Kidney glomerular epithelial cell (primary cell): ENCODE measurements at regions not wholly inside any gene's neighbourhood (a gene's known extent, or its start where the extent isn't known, plus 50 kb on each side); places are given as distances from the start of the nearest gene placed in this dataset.
"Not testable (repeated sequence)": the region's sequence is repeated elsewhere in the genome, so short reads cannot be mapped to it uniquely, and the experiment has no call there.

ENCODE experiments used
- DNase-seq: peaks from one replicate; lab custom pipeline; 2025; lab: John Stamatoyannopoulos, UW

- not testable (repeated sequence) for DNase-seq
Observed at GRCh38 chr18:60013148-60013547, 113.4 kb downstream of the PMAIP1 start.

DNA sequence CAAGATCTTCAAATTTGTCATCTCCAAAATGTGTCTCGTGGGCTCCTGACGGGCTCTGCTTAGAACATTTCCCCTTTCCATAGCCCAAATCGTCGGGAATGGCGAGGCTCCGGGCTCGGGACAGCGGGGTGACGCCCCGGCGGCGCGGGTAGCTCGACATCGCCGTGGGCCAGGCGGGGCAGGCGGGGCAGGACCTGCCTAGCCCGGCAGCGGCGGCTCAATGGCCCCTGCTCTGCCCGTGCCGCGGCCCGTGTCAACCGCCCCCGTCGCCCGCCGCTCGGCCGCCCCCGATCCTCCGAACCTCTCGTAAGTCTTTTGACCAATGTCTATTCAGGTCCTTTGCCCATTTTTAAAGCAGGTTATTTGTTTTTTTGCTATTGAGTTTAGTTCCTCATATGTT, 111.2 kb downstream of the PMAIP1 start:
- no peak for DNase-seq

DNA sequence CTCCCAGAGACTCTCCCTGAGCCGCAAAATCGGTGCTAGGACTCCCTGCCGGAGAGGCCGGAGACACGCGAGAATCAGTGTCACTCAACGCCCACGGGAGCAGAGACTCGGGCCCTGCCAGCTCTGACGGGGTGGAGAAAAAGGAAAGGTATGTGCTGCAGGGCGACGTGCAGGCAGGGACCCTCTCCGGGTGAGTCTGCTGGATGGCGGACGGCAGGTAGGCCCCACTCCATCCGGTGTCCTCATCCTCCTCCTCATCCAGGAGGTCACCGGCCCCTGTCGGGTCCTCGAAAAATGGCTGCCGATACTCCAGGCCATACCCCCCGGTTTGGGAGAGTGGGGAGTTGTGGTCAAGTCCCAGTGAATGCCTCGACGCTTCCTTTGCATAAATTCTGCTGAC, 110.7 kb downstream of the PMAIP1 start:
- DNase-seq, result no peak

DNA sequence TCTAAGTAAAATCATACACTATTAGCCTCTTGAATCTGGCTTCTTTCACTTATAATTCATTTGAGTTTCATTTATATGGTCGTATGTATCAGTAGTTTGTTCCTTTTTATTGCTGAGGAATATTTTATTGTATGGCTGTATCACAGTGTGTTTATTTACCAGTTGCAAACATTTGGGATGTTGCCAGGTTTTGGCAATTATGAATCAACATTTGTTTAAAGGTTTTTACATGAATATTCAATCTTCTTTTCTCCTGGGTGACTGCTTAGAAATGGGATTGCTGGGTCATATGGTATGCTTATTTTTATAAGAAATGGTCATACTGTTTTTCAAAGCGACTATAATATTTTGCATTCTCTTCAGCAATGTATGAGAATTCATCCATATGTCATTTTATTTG, 107.9 kb downstream of the PMAIP1 start:
- DNase-seq, result no peak

DNA sequence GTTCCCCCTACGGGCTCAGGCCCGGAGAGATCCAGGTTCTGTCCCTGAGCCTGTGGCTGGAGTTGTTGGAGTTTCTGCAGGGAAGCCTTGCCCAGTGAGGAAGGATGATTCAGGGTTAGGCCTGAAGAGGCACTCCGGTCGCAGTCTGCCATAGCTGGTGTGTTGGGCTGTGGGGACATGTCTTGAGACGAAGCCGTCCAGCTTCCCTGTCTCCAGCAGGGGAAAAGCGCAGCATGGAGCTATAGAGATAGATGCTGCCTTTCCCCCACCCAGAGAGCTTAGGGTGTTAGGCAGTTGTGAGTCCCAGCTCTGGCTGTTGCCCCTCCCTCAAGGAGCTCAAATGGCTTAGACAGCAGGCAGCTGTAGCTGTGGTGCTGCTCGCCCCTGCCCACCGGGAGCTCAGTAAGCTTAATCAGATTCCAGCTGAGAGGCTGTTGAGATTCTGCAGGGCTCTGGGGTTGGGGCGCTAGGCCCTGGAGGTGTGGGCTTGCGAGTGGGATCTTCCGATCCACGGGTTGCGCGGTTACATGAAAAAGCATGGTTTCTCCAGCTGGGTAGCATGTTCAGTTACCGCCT, 103.9 kb downstream of the PMAIP1 start:
- no peak for DNase-seq

- peak; percentile 51 for DNase-seq
Observed at GRCh38 chr18:59996370-59996966, 96.7 kb downstream of the PMAIP1 start.

DNA sequence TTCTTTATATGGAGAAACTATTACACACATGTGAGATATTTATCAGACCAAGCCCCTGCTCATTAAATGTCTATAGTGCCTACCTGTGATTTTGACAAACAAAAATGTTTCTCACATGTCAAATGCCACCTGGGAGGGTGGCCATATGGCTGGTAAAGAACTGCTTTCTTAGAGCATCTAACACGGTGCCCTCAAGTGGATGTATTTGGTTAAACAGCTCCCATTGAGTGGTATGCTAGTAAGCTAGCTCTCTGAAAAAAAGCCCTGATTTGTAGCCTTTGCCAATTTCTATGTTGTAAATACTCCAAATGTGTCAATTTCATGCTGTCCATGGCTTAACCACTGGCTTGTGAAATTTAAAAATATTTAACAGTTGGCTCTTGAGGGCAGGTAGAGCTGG, 94.6 kb downstream of the PMAIP1 start:
- no peak for DNase-seq

- DNase-seq, result no peak
Observed at GRCh38 chr18:59993560-59993959, 93.8 kb downstream of the PMAIP1 start.

DNA sequence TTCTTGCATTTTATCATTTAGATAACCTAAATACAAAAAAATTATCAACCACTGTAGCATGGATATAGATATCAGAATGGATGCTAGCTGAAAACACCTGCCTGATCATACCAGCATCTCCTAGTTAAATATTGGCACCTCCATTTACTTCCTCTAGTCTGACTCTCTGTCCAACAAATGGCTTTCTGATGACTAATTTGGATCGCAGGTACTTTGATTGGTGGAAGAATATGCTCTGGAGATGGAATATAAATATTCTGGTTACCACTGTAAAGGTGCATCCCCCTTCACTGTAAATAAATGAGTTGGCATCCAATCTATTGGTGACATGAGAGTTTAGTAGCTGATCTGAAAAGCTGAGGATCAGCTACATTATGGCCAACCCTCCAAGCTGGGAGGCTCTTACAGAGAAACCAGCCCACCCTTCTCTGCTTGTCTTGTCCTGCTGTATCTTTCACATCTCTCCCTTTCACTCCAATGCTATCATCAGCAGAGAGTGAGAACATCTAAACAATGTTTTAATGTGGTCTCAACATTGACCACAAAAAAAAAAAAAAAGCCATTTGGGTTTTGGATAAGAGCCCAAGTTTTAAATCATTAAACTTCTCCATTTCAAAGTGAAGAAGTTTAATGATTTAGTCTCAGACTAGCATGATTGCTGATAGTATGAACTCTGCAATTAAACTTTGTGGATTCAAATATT, 90.5 kb downstream of the PMAIP1 start:
- peak; percentile 18 for DNase-seq

DNA sequence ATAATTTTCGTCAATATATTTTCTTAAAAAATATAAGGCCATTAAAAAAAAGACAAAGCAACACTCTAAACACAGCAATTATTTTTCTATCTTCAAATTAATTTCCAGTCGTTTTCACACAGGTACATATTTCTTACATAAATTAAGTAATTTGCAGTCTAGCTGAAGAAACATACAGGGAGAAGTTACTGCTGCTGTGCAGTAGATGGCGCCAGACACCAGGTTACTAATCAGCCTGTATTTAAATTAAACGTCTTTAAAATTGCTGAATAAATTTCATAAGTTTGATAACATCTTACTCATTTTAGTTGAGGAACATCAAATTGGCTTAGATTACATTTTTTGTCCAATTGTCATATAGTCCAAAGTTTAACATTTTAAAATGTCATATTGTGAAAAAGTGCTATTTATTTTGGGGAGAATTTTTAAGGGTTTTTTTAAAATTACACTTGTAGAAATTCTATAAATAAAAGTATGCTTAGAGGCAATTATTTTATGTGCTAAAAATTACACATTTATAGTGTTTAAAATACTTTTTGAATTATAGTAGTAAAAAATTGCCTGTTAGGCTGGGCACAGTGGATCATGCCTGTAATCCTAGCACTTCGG, 88.4 kb downstream of the PMAIP1 start:
- DNase-seq, result peak; percentile 1

DNA sequence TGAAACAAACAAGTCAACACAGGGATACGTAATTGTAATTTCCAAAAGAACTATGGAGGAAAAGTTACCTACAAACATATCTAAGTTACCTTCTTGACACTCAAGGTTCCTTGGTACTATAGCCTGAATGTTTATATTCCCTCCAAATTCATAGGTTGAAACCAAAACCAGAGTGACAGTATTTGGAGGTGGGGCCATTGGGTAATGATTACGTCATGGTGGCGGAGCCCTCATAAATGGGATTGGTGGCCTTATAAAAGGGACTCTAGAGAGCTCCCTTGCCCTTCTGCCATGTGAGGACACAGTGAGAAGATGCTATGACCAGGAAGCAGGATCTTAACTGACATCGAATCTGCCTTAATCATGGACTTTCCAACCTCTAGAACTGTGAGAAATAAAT, 87.3 kb downstream of the PMAIP1 start:
- DNase-seq, result no peak

GRCh38 chr18:59986139-59986538, 86.3 kb downstream of the PMAIP1 start:
- no peak for DNase-seq

GRCh38 chr18:59985289-59985688, 85.5 kb downstream of the PMAIP1 start:
- no peak for DNase-seq

DNA sequence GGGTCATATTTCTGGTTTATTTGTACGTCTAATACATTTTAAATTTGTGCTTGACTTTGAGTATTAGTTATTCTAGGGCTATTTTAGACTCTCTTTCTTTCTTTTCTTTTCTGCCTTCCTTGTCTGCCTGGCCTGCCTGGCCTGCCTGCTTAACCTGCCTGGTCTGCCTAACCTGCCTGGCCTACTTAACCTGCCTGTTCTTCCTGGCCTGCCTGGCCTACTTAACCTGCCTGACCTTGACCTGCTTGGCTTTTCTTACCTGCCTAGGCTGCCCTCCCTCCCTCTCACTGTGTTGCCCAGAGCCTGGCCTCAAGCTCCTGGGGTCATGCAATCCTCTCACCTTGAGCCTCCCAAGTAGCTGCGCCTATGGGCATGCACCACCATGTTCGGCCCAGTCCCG, 83.7 kb downstream of the PMAIP1 start:
- no peak for DNase-seq

GRCh38 chr18:59980188-59980637, 80.4 kb downstream of the PMAIP1 start:
- no peak for DNase-seq

DNA sequence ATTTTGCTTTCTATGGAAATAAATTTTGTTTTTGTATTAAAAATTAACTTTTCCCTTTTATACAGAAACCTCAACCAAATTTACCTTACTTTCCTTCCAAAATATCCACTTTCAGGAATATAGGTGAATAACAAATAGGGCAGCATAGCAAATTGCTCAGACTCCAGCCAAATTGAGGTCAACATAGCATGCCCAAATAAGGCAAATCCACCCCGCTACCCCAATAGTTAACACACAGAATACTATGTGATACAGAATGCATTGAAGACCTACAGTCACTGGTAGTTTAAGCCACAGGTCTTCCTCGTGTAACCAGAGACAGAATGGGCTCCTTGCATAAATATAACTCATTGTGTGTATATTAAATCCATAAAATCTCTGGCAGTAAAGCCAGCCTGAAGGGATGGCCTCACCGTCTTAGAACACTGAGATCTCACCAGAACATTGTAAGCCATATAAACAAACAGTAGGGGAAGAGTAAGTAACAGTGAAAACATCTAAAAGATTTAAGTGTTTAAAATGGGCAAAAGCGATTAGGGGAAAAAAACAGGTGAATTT, 72.2 kb downstream of the PMAIP1 start:
- DNase-seq, result no peak

GRCh38 chr18:59971144-59971543, 71.3 kb downstream of the PMAIP1 start:
- DNase-seq, result not testable (repeated sequence)

DNA sequence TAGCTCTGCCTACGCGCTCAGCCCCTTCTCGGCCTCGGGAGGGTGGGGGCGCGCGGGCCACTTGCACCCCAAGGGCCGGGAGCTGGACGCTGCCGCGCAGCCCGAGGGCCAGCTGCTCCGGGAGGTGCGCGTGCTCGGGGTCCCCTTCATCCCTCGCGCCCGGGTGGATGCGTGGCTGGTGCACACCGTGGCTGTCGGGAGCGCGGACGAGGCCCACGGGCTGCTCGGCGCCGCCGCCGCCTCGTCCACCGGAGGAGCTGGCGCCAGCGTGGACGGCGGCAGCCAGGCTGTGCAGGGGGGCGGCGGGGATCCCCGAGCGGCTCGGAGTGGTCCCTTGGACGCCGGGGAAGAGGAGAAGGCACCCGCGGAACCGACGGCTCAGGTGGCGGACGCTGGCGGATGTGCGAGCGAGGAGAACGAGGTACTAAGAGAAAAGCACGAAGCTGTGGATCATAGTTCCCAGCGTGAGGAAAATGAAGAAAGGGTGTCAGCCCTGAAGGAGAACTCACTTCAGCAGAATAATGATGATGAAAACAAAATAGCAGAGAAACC, 69.8 kb downstream of the PMAIP1 start:
- not testable (repeated sequence) for DNase-seq

DNA sequence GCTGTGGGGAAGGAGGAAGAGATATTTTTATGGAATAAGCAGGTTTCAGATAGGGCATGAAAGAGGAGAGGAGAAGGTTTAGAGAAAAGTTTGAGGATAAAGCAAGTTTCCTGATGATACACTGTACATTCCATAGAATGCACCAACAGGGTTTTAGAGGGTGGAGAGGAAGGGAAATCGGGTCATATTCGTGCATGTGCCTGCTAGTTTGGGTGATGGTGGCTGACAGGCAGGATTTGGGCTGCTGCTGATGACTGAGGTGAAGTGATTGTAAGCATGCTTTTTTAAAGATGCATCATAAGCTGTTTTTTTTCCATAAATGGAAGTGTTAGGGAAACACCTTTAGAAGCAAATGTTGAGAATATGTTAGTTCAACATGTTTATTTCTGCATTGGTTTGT, 68.8 kb downstream of the PMAIP1 start:
- no peak for DNase-seq

GRCh38 chr18:59967878-59968277, 68.1 kb downstream of the PMAIP1 start:
- no peak for DNase-seq

DNA sequence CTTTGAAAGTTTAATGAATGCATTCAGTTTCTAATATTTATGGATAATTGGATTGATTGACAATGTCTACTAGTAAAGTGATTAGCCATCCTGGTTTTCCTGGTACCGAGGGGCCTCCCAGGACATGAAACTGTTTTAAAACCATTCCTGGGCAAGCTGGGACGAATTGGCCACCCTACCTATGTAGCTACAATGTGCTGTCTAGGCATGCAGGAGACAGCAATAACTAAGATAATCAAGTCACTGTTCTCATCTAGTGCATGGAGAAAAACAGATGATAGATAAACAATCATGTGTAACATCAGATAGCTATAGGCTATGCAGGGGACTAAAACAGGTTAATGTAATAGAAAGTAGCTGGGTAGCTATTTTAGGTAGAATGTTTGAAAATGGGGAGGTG, 67.1 kb downstream of the PMAIP1 start:
- DNase-seq, result no peak

- no peak for DNase-seq
Observed at GRCh38 chr18:59963229-59963628, 63.4 kb downstream of the PMAIP1 start.

- DNase-seq, result no peak
Observed at GRCh38 chr18:59961070-59961469, 61.3 kb downstream of the PMAIP1 start.
